HepG2 (cell line): ENCODE measurements at regions not wholly inside any gene's neighbourhood (a gene's known extent, or its start where the extent isn't known, plus 50 kb on each side); places are given as distances from the start of the nearest gene placed in this dataset.

Source experiments
- ERF ChIP-seq: IDR thresholded peaks from 2 replicates; pipeline ENCODE4 v1.6.1; 2018; ENCODE audit warnings: missing biosample characterization, missing genetic modification reagents
- HNF4G ChIP-seq, 2 experiments: sonication (generic) in 1 of 2; formaldehyde crosslinking in 1 of 2; IDR thresholded peaks; 2 replicates each; pipeline versions ENCODE4 v1.4.0 to v1.6.1; 2011 to 2020; ENCODE audit warnings: borderline replicate concordance in 2 of 2, low read depth in 2 of 2, mild to moderate bottlenecking in 2 of 2, low read length in 1 of 2, missing genetic modification reagents in 1 of 2, moderate library complexity in 1 of 2
- HOXA3 ChIP-seq: sonication (generic); formaldehyde crosslinking; IDR thresholded peaks from 2 replicates; pipeline ENCODE4 v1.5.0; 2020; ENCODE audit warnings: missing genetic modification reagents
- PHF8 ChIP-seq: sonication (generic); formaldehyde crosslinking; IDR thresholded peaks from 2 replicates; pipeline ENCODE4 v1.5.0; 2020; ENCODE audit warnings: missing genetic modification reagents
- POLR2AphosphoS5 ChIP-seq: IDR thresholded peaks from 2 replicates; pipeline ENCODE4 v1.6.1; 2012; ENCODE audit warnings: low read depth, low read length
- SALL2 ChIP-seq: sonication (generic); formaldehyde crosslinking; IDR thresholded peaks from 2 replicates; pipeline ENCODE4 v1.8.1; 2023; ENCODE audit warnings: mild to moderate bottlenecking, missing genetic modification reagents, inconsistent platforms
- SETDB1 ChIP-seq: sonication (generic); formaldehyde crosslinking; IDR thresholded peaks from 2 replicates; pipeline ENCODE4 v1.5.1; 2020; ENCODE audit warnings: missing genetic modification reagents, mild to moderate bottlenecking, borderline replicate concordance
- SIN3B ChIP-seq: fragments of 150-350 bp; IDR thresholded peaks from 2 replicates; pipeline ENCODE4 v1.6.1; 2014; ENCODE audit warnings: low read length
- ZNF777 ChIP-seq: sonication (generic); formaldehyde crosslinking; IDR thresholded peaks from 2 replicates; pipeline ENCODE4 v1.4.0; 2020; ENCODE audit warnings: missing genetic modification reagents
- TF ChIP-seq, protein P1 (sequence below): sonication (generic); formaldehyde crosslinking; IDR thresholded peaks from 2 replicates; pipeline ENCODE4 v1.5.0; 2020; ENCODE audit warnings: mild to moderate bottlenecking, missing genetic modification reagents, moderate library complexity
- TF ChIP-seq, protein P2 (sequence below): sonication (generic); formaldehyde crosslinking; conservative IDR thresholded peaks from 2 replicates; pipeline ENCODE4 v1.5.0; 2020; ENCODE audit warnings: missing genetic modification reagents
- TF ChIP-seq, protein P3 (sequence below): sonication (generic); formaldehyde crosslinking; IDR thresholded peaks from 2 replicates; pipeline ENCODE4 v1.4.0; 2020; ENCODE audit warnings: missing genetic modification reagents; ENCODE audit errors: not compliant biosample characterization
- TF ChIP-seq, protein P4 (sequence below): sonication (generic); formaldehyde crosslinking; IDR thresholded peaks from 2 replicates; pipeline ENCODE4 v1.4.0; 2020; ENCODE audit warnings: missing genetic modification reagents, borderline replicate concordance
- TF ChIP-seq, protein P5 (sequence below): sonication (generic); formaldehyde crosslinking; IDR thresholded peaks from 2 replicates; pipeline ENCODE4 v1.8.1; 2023; ENCODE audit warnings: missing genetic modification reagents, inconsistent platforms, borderline replicate concordance

DNA sequence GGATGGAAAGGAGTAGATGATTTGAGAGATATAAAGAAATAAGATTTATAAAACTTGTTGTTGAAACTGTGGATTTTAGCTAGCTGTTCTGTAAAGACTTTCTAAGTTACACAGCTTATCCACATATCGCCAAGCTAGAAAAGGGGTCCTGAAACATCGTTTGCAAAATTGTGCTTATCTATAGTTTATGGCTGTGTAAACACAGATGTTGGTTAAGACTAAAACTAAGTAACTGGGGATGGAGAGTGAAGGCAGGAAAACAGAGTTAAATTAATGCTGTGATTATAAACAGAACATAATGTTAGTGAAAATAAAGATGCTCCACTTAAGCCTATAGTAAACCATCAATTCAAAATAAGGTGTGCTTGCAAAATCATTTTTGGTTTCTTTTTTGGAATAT is 311.3 kb upstream of the DDHD1 start:
- TF ChIP-seq, protein P1, sequence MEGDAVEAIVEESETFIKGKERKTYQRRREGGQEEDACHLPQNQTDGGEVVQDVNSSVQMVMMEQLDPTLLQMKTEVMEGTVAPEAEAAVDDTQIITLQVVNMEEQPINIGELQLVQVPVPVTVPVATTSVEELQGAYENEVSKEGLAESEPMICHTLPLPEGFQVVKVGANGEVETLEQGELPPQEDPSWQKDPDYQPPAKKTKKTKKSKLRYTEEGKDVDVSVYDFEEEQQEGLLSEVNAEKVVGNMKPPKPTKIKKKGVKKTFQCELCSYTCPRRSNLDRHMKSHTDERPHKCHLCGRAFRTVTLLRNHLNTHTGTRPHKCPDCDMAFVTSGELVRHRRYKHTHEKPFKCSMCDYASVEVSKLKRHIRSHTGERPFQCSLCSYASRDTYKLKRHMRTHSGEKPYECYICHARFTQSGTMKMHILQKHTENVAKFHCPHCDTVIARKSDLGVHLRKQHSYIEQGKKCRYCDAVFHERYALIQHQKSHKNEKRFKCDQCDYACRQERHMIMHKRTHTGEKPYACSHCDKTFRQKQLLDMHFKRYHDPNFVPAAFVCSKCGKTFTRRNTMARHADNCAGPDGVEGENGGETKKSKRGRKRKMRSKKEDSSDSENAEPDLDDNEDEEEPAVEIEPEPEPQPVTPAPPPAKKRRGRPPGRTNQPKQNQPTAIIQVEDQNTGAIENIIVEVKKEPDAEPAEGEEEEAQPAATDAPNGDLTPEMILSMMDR: no peak
- no peak for TF ChIP-seq HOXA3
- TF ChIP-seq PHF8 (CRISPR knock-in tag): no peak
- no peak for TF ChIP-seq HNF4G (IDR thresholded peaks at IDR 0.05; ENCODE audit: borderline replicate concordance, low read depth, low read length)
- TF ChIP-seq HNF4G (CRISPR knock-in tag; IDR thresholded peaks at IDR 0.05; ENCODE audit: borderline replicate concordance, low read depth): no peak
- TF ChIP-seq, protein P2, sequence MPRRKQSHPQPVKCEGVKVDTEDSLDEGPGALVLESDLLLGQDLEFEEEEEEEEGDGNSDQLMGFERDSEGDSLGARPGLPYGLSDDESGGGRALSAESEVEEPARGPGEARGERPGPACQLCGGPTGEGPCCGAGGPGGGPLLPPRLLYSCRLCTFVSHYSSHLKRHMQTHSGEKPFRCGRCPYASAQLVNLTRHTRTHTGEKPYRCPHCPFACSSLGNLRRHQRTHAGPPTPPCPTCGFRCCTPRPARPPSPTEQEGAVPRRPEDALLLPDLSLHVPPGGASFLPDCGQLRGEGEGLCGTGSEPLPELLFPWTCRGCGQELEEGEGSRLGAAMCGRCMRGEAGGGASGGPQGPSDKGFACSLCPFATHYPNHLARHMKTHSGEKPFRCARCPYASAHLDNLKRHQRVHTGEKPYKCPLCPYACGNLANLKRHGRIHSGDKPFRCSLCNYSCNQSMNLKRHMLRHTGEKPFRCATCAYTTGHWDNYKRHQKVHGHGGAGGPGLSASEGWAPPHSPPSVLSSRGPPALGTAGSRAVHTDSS (CRISPR knock-in tag): no peak
- TF ChIP-seq ZNF777: no peak
- no peak for TF ChIP-seq SETDB1 (CRISPR knock-in tag)
- TF ChIP-seq, protein P3, sequence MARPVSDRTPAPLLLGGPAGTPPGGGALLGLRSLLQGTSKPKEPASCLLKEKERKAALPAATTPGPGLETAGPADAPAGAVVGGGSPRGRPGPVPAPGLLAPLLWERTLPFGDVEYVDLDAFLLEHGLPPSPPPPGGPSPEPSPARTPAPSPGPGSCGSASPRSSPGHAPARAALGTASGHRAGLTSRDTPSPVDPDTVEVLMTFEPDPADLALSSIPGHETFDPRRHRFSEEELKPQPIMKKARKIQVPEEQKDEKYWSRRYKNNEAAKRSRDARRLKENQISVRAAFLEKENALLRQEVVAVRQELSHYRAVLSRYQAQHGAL (CRISPR knock-in tag): no peak
- TF ChIP-seq POLR2AphosphoS5: no peak
- no peak for TF ChIP-seq SALL2
- no peak for TF ChIP-seq ERF (CRISPR knock-in tag)
- TF ChIP-seq, protein P4, sequence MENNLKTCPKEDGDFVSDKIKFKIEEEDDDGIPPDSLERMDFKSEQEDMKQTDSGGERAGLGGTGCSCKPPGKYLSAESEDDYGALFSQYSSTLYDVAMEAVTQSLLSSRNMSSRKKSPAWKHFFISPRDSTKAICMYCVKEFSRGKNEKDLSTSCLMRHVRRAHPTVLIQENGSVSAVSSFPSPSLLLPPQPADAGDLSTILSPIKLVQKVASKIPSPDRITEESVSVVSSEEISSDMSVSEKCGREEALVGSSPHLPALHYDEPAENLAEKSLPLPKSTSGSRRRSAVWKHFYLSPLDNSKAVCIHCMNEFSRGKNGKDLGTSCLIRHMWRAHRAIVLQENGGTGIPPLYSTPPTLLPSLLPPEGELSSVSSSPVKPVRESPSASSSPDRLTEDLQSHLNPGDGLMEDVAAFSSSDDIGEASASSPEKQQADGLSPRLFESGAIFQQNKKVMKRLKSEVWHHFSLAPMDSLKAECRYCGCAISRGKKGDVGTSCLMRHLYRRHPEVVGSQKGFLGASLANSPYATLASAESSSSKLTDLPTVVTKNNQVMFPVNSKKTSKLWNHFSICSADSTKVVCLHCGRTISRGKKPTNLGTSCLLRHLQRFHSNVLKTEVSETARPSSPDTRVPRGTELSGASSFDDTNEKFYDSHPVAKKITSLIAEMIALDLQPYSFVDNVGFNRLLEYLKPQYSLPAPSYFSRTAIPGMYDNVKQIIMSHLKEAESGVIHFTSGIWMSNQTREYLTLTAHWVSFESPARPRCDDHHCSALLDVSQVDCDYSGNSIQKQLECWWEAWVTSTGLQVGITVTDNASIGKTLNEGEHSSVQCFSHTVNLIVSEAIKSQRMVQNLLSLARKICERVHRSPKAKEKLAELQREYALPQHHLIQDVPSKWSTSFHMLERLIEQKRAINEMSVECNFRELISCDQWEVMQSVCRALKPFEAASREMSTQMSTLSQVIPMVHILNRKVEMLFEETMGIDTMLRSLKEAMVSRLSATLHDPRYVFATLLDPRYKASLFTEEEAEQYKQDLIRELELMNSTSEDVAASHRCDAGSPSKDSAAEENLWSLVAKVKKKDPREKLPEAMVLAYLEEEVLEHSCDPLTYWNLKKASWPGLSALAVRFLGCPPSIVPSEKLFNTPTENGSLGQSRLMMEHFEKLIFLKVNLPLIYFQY (CRISPR knock-in tag): no peak
- no peak for TF ChIP-seq SIN3B
- TF ChIP-seq, protein P5, sequence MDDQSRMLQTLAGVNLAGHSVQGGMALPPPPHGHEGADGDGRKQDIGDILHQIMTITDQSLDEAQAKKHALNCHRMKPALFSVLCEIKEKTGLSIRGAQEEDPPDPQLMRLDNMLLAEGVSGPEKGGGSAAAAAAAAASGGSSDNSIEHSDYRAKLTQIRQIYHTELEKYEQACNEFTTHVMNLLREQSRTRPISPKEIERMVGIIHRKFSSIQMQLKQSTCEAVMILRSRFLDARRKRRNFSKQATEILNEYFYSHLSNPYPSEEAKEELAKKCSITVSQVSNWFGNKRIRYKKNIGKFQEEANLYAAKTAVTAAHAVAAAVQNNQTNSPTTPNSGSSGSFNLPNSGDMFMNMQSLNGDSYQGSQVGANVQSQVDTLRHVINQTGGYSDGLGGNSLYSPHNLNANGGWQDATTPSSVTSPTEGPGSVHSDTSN (CRISPR knock-in tag): no peak
